ENCODE measurements at regions not wholly inside any gene's neighbourhood (a gene's known extent, or its start where the extent isn't known, plus 50 kb on each side); places are given as distances from the start of the nearest gene placed in this dataset.

- 24 to 51% (median 31%) methylated on average over 2 of the region's 2 CpGs for WGBS, 5 donors
Observed at GRCh38 chr5:15234366-15234765, 265.6 kb upstream of the FBXL7 start.

GRCh38 chr5:15233566-15233965, 266.4 kb upstream of the FBXL7 start:
- DNase-seq, result peak in 1 of 2 donors; percentile 10
- Histone ChIP-seq H3K4me1 (no peaks in the 10 kb centered on the region), H3K36me3 (no peaks in the 10 kb centered on the region), H3K9me3 (no peaks in the 10 kb centered on the region), H3K27ac (no peak overlapping the region), H3K27me3 (no peaks in the 10 kb centered on the region), H3K4me3 (no peak overlapping the region)
- TF ChIP-seq CTCF (IDR thresholded peaks at IDR 0.05) (no peak), POLR2A (IDR thresholded peaks at IDR 0.05) (no peak), EP300 (IDR thresholded peaks at IDR 0.05) (no peak), POLR2AphosphoS5 (IDR thresholded peaks at IDR 0.05) (no peak)
- WGBS, 5 donors, result 53 to 67% (median 60%) methylated on average over 8 of the region's 8 CpGs
- intact Hi-C loops (cut with DNase I; ENCODE audit: low total_unique reads), result no loop called here

More at GRCh38 chr5:15234366-15234765, 265.6 kb upstream of the FBXL7 start:
- TF ChIP-seq EP300 (IDR thresholded peaks at IDR 0.05) (no peak), CTCF (IDR thresholded peaks at IDR 0.05) (no peak), POLR2A (IDR thresholded peaks at IDR 0.05) (no peak), POLR2AphosphoS5 (IDR thresholded peaks at IDR 0.05) (no peak)
- no peaks in the 10 kb centered on the region for H3K27me3 ChIP-seq
- no peak overlapping the region for H3K27ac ChIP-seq
- H3K4me3 ChIP-seq, result no peak overlapping the region
- no peaks in the 10 kb centered on the region for H3K36me3 ChIP-seq
- H3K9me3 ChIP-seq, result no peaks in the 10 kb centered on the region
- intact Hi-C loops (cut with DNase I; ENCODE audit: low total_unique reads), result no loop called here
- DNase-seq, result no peak
- H3K4me1 ChIP-seq, result no peaks in the 10 kb centered on the region

- Histone ChIP-seq H3K9me3 (no peaks in the 10 kb centered on the region), H3K27ac (no peak overlapping the region), H3K27me3 (no peaks in the 10 kb centered on the region), H3K36me3 (no peaks in the 10 kb centered on the region), H3K4me3 (no peak overlapping the region), H3K4me1 (no peaks in the 10 kb centered on the region)
- intact Hi-C loops (cut with DNase I; ENCODE audit: low total_unique reads), result no loop called here
- 11 to 29% (median 24%) methylated on average over 2 of the region's 2 CpGs for WGBS, 5 donors
- TF ChIP-seq CTCF (IDR thresholded peaks at IDR 0.05) (no peak), EP300 (IDR thresholded peaks at IDR 0.05) (no peak), POLR2AphosphoS5 (IDR thresholded peaks at IDR 0.05) (no peak), POLR2A (IDR thresholded peaks at IDR 0.05) (no peak)
- DNase-seq, result no peak
Observed at GRCh38 chr5:15222156-15222555, 277.8 kb upstream of the FBXL7 start.

- Histone ChIP-seq H3K27me3 (no peaks in the 10 kb centered on the region), H3K4me3 (no peak overlapping the region), H3K4me1 (no peaks in the 10 kb centered on the region), H3K27ac (no peak overlapping the region), H3K9me3 (no peaks in the 10 kb centered on the region), H3K36me3 (no peaks in the 10 kb centered on the region)
- TF ChIP-seq POLR2AphosphoS5 (IDR thresholded peaks at IDR 0.05) (no peak), CTCF (IDR thresholded peaks at IDR 0.05) (no peak), EP300 (IDR thresholded peaks at IDR 0.05) (no peak), POLR2A (IDR thresholded peaks at IDR 0.05) (no peak)
- no peak for DNase-seq
- WGBS, 5 donors, result 85 to 92% (median 91%) methylated on average over 5 of the region's 5 CpGs
- intact Hi-C loops (cut with DNase I; ENCODE audit: low total_unique reads), result no loop called here
Observed at GRCh38 chr5:15220642-15221173, 279.3 kb upstream of the FBXL7 start.
